Naive thymus-derived CD4-positive, alpha-beta T cell (primary cell): ENCODE measurements at regions not wholly inside any gene's neighbourhood (a gene's known extent, or its start where the extent isn't known, plus 50 kb on each side); places are given as distances from the start of the nearest gene placed in this dataset.
"Not testable (repeated sequence)": the region's sequence is repeated elsewhere in the genome, so short reads cannot be mapped to it uniquely, and the experiment has no call there.

ENCODE experiments used
- ATAC-seq: fragments of 150-1000 bp; cut with Tn5 transposase; 2 replicates; pipeline ENCODE4 v1.10.0; 2021; ENCODE audit warnings: mild to moderate bottlenecking, moderate library complexity
- CTCF ChIA-PET: fragments of 350-600 bp; sonication (Branson Sonifier 250); formaldehyde crosslinking; loops from one replicate; lab custom pipeline; 2021; ENCODE audit warnings: antibody characterized with exemption; lab: Charles Lee
- POLR2A ChIA-PET: fragments of 350-600 bp; sonication (Branson Sonifier 250); formaldehyde crosslinking; loops from one replicate; lab custom pipeline; 2021; ENCODE audit warnings: antibody characterized with exemption, inconsistent platforms; lab: Charles Lee
- DNase-seq, 9 donors: peaks; one replicate each; pipeline versions ENCODE4 v3.0.0 to v3.0.0-alpha.2; 2020 to 2022; ENCODE audit warnings: mixed read lengths in 1 of 9
- H3K27ac ChIP-seq: one replicate; pipeline ENCODE4 v1.7.0; 2013; ENCODE audit warnings: mild to moderate bottlenecking, low read depth, low read length, moderate library complexity
- H3K27me3 ChIP-seq, 2 donors: one replicate each; pipeline ENCODE4 v1.7.0; 2013; ENCODE audit warnings: low read length in 2 of 2, mild to moderate bottlenecking in 2 of 2, moderate library complexity in 2 of 2; ENCODE audit not compliant: control insufficient read depth in 2 of 2, insufficient read depth in 2 of 2
- H3K36me3 ChIP-seq, 3 experiments: 1 replicate in 2 of 3; 2 replicates in 1 of 3; pipeline ENCODE4 v1.7.0; 2013; ENCODE audit warnings: low read length in 3 of 3, mild to moderate bottlenecking in 3 of 3, moderate library complexity in 1 of 3; ENCODE audit not compliant: insufficient read depth in 3 of 3, control insufficient read depth in 2 of 3
- H3K4me1 ChIP-seq, 2 donors: one replicate each; pipeline ENCODE4 v1.7.0; 2013; ENCODE audit warnings: low read length in 2 of 2, mild to moderate bottlenecking in 2 of 2, moderate library complexity in 1 of 2; ENCODE audit not compliant: control insufficient read depth in 2 of 2, insufficient read depth in 2 of 2
- H3K4me3 ChIP-seq: 2 replicates; pipeline ENCODE4 v1.7.0; 2013; ENCODE audit warnings: mild to moderate bottlenecking, low read length
- H3K9me3 ChIP-seq, 3 experiments: 1 replicate in 2 of 3; 2 replicates in 1 of 3; pipeline ENCODE4 v1.7.0; 2013; ENCODE audit warnings: low read length in 3 of 3; ENCODE audit not compliant: control insufficient read depth in 2 of 3
- H3K27ac Mint-ChIP-seq, 9 donors: one replicate each; pipeline ENCODE4 v1.8.0; 2020 to 2022; ENCODE audit warnings: mixed read lengths in 9 of 9, mild to moderate bottlenecking in 8 of 9, moderate library complexity in 5 of 9, inconsistent platforms in 2 of 9
- H3K27me3 Mint-ChIP-seq, 5 donors: one replicate each; pipeline ENCODE4 v1.8.0; 2021 to 2022; ENCODE audit warnings: mixed read lengths in 5 of 5, mild to moderate bottlenecking in 1 of 5
- H3K36me3 Mint-ChIP-seq, 5 donors: one replicate each; pipeline ENCODE4 v1.8.0; 2020 to 2022; ENCODE audit warnings: mixed read lengths in 5 of 5, mild to moderate bottlenecking in 3 of 5, inconsistent platforms in 1 of 5
- H3K4me1 Mint-ChIP-seq, 7 donors: one replicate each; pipeline ENCODE4 v1.8.0; 2020 to 2022; ENCODE audit warnings: mixed read lengths in 7 of 7, mild to moderate bottlenecking in 3 of 7, inconsistent platforms in 1 of 7
- H3K4me3 Mint-ChIP-seq, 10 donors: one replicate each; pipeline ENCODE4 v1.8.0; 2020 to 2022; ENCODE audit warnings: mild to moderate bottlenecking in 10 of 10, mixed read lengths in 10 of 10, moderate library complexity in 6 of 10, inconsistent platforms in 2 of 10
- H3K9me3 Mint-ChIP-seq, 11 donors: one replicate each; pipeline ENCODE4 v1.8.0; 2020 to 2022; ENCODE audit warnings: mixed read lengths in 11 of 11, mild to moderate bottlenecking in 4 of 11, inconsistent platforms in 1 of 11, moderate library complexity in 1 of 11
- intact Hi-C, 2 donors: fragments of 100-400 bp; cut with micrococcal nuclease; formaldehyde crosslinking; loops; one replicate each; pipeline ENCODE4 v1.15.1; 2023

DNA sequence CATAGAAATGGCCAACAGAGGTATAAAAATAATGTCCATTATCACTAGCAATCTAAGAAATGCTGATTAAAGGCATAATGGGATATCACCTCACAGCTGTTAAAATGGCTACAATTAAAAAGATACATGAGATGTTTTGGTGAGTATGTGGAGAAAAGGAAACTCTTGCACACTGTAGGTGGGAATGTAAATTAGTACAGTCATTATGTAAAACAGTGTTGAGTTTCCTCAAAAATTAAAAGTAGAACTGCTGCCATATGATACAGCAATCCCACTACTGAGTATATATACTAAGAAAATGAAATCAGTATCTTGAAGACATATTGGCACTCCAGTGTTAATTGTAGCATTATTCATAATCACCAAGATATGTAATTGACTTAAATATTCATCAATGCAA, 982.2 kb upstream of the EPHA6 start:
- H3K27ac ChIP-seq = no peak overlapping the region
- H3K4me3 ChIP-seq = no peak overlapping the region
- Mint-ChIP-seq H3K4me3 (no peak overlapping the region), H3K36me3 (no peaks in the 10 kb centered on the region), H3K9me3 (peaks cover 4 to 28% (median 8%) of the 10 kb centered on the region in 11 donors), H3K27me3 (no peaks in the 10 kb centered on the region), H3K4me1 (no peaks in the 10 kb centered on the region), H3K27ac (no peak overlapping the region)
- no peaks in the 10 kb centered on the region for H3K9me3 ChIP-seq
- intact Hi-C loops = no loop called here
- DNase-seq = no peak
- no peak for ATAC-seq
- H3K4me1 ChIP-seq = no peaks in the 10 kb centered on the region
- ChIA-PET CTCF (no interaction called here), POLR2A (no interaction called here)
- no peaks in the 10 kb centered on the region for H3K27me3 ChIP-seq
- no peaks in the 10 kb centered on the region for H3K36me3 ChIP-seq

- H3K27me3 Mint-ChIP-seq, H3K9me3 ChIP-seq, H3K27ac Mint-ChIP-seq, ATAC-seq, H3K36me3 ChIP-seq, H3K4me1 ChIP-seq, DNase-seq, H3K27me3 ChIP-seq, POLR2A ChIA-PET, CTCF ChIA-PET, H3K4me1 Mint-ChIP-seq, H3K4me3 Mint-ChIP-seq, H3K27ac ChIP-seq, H3K36me3 Mint-ChIP-seq, intact Hi-C loops, H3K4me3 ChIP-seq: not testable (repeated sequence)
- peaks cover 0 to 24% (median 11%) of the 10 kb centered on the region in 11 donors for H3K9me3 Mint-ChIP-seq
Observed at GRCh38 chr3:95860628-95861027, 953.8 kb upstream of the EPHA6 start.

DNA sequence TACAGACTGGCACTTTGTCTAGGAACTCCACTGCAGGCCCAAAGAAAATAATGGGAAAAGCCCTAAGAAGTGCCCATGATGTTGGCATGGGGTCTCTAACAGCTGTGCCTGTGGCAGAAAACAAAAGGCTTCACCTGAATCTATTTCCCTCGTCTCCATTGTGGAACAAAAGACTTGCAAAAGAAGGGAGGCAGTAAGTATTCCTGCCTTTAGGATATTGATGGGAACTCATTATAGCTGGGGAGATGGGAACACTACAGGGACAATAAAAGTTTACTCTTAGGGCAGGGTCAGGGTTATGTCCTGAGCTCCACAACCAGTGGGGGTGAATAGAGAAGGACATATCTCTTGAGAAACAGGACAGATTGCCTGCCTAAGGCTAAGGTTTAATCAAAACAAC, 930.6 kb upstream of the EPHA6 start:
- H3K27me3 Mint-ChIP-seq = no peaks in the 10 kb centered on the region
- H3K9me3 ChIP-seq = peaks cover 0 to 4% (median 0%) of the 10 kb centered on the region in 3 experiments
- no peak for ATAC-seq
- H3K36me3 Mint-ChIP-seq = no peaks in the 10 kb centered on the region
- peaks cover 0 to 18% (median 0%) of the 10 kb centered on the region in 11 donors for H3K9me3 Mint-ChIP-seq
- intact Hi-C loops = no loop called here
- CTCF ChIA-PET = no interaction called here
- H3K27ac ChIP-seq = no peak overlapping the region
- no peak overlapping the region for H3K27ac Mint-ChIP-seq
- H3K36me3 ChIP-seq = no peaks in the 10 kb centered on the region
- POLR2A ChIA-PET = no interaction called here
- H3K4me1 ChIP-seq = no peaks in the 10 kb centered on the region
- no peak overlapping the region for H3K4me3 Mint-ChIP-seq
- no peak overlapping the region for H3K4me3 ChIP-seq
- H3K27me3 ChIP-seq = no peaks in the 10 kb centered on the region
- H3K4me1 Mint-ChIP-seq = no peaks in the 10 kb centered on the region
- no peak for DNase-seq

DNA sequence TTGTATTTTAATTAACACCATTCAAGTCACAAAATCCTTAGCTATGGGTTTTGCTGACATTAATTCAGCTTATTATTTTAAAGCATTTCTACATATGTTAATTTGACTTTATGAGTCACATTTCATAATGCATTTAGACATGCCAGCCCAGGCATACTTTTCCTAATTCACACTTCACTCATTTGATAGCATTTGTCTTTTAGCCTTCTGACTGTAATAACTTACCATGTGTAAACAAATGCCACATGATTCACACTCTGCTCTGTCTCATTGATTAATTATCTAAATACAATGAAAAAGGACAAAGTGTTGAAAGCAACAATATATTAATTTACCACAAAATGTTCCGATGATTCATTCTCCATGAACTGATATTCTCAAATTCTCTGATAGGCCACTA, 927.8 kb upstream of the EPHA6 start:
- peaks cover 0 to 4% (median 0%) of the 10 kb centered on the region in 3 experiments for H3K9me3 ChIP-seq
- ATAC-seq (no peak), DNase-seq (no peak)
- H3K27ac ChIP-seq = no peak overlapping the region
- H3K9me3 Mint-ChIP-seq = peaks cover 0 to 27% (median 0%) of the 10 kb centered on the region in 11 donors
- H3K27ac Mint-ChIP-seq = no peak overlapping the region
- ChIA-PET POLR2A (no interaction called here), CTCF (no interaction called here)
- no peaks in the 10 kb centered on the region for H3K36me3 Mint-ChIP-seq
- H3K36me3 ChIP-seq = no peaks in the 10 kb centered on the region
- no peaks in the 10 kb centered on the region for H3K27me3 ChIP-seq
- H3K4me3 ChIP-seq = no peak overlapping the region
- H3K4me1 ChIP-seq = no peaks in the 10 kb centered on the region
- intact Hi-C loops = no loop called here
- H3K4me1 Mint-ChIP-seq = no peaks in the 10 kb centered on the region
- no peak overlapping the region for H3K4me3 Mint-ChIP-seq
- H3K27me3 Mint-ChIP-seq = no peaks in the 10 kb centered on the region

DNA sequence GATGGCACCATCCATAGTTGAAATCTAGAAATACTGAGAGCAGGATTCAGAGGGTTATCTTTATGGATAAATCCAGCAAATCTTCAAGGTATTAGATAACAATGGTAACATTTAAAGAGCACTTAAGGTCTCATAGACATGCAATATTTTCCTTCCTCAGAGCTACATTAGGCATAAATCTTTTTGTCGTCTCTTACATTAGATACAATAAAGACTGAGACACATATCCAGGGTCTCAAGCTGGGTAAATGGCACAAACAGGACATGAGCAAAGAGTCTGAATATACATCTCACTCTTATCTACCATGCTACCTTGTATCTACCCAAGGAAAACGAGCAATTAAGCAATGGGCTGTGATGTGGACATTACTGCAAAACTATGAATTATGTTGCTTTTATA, 927.3 kb upstream of the EPHA6 start:
- CTCF ChIA-PET = no interaction called here
- no peaks in the 10 kb centered on the region for H3K27me3 ChIP-seq
- H3K4me1 Mint-ChIP-seq = no peaks in the 10 kb centered on the region
- POLR2A ChIA-PET = no interaction called here
- H3K36me3 ChIP-seq = no peaks in the 10 kb centered on the region
- no peaks in the 10 kb centered on the region for H3K36me3 Mint-ChIP-seq
- peaks cover 0 to 4% (median 0%) of the 10 kb centered on the region in 3 experiments for H3K9me3 ChIP-seq
- H3K4me1 ChIP-seq = no peaks in the 10 kb centered on the region
- H3K27ac Mint-ChIP-seq = no peak overlapping the region
- peaks cover 0 to 27% (median 0%) of the 10 kb centered on the region in 11 donors for H3K9me3 Mint-ChIP-seq
- no peak overlapping the region for H3K4me3 ChIP-seq
- ATAC-seq (no peak), DNase-seq (no peak)
- H3K27me3 Mint-ChIP-seq = no peaks in the 10 kb centered on the region
- no peak overlapping the region for H3K4me3 Mint-ChIP-seq
- H3K27ac ChIP-seq = no peak overlapping the region
- intact Hi-C loops = no loop called here

- Histone ChIP-seq H3K4me3 (no peak overlapping the region), H3K4me1 (no peaks in the 10 kb centered on the region), H3K9me3 (no peaks in the 10 kb centered on the region), H3K27ac (no peak overlapping the region), H3K27me3 (no peaks in the 10 kb centered on the region), H3K36me3 (no peaks in the 10 kb centered on the region)
- POLR2A ChIA-PET = no interaction called here
- Mint-ChIP-seq H3K4me3 (no peak overlapping the region), H3K27me3 (no peaks in the 10 kb centered on the region), H3K27ac (no peak overlapping the region), H3K9me3 (peaks cover 0 to 36% (median 8%) of the 10 kb centered on the region in 11 donors), H3K4me1 (no peaks in the 10 kb centered on the region), H3K36me3 (peaks cover 0 to 3% (median 0%) of the 10 kb centered on the region in 5 donors)
- intact Hi-C loops = no loop called here
- CTCF ChIA-PET = no interaction called here
- DNase-seq (no peak), ATAC-seq (no peak)
Observed at GRCh38 chr3:95894820-95895219, 919.6 kb upstream of the EPHA6 start.

DNA sequence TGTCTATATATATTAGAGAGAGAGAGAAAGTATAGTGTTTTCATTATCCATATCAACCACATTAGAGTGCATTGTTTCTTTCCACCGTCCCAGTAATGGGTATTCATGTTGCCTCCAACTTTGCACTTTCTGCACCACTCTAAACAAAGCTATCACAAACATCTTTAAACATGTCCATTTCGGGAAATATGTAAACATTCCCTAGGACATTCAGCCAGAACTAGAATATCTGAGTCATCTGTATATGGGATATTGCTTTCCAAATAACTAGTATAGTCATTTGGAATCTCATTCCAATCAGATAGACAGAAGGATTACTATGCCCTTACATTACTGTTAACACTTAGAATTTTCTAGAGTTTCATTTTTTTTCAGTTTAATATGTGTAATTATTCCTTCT, 914.9 kb upstream of the EPHA6 start:
- Histone ChIP-seq H3K4me1 (no peaks in the 10 kb centered on the region), H3K27me3 (no peaks in the 10 kb centered on the region), H3K27ac (no peak overlapping the region), H3K36me3 (no peaks in the 10 kb centered on the region), H3K9me3 (no peaks in the 10 kb centered on the region), H3K4me3 (no peak overlapping the region)
- intact Hi-C loops = no loop called here
- Mint-ChIP-seq H3K4me1 (no peaks in the 10 kb centered on the region), H3K27ac (no peak overlapping the region), H3K9me3 (peaks cover 0 to 13% (median 3%) of the 10 kb centered on the region in 11 donors), H3K4me3 (no peak overlapping the region), H3K27me3 (no peaks in the 10 kb centered on the region), H3K36me3 (no peaks in the 10 kb centered on the region)
- CTCF ChIA-PET = no interaction called here
- DNase-seq = no peak
- ATAC-seq = no peak
- POLR2A ChIA-PET = interaction anchor here (0.5 kb wide), 1 partner anchor 40 kb away, joined by 3 read pairs; no protein-coding TSS in a partner anchor
